Stomach (tissue), 4 donors: ENCODE measurements at regions not wholly inside any gene's neighbourhood (a gene's known extent, or its start where the extent isn't known, plus 50 kb on each side); places are given as distances from the start of the nearest gene placed in this dataset.

Experiments
- CTCF ChIP-seq, 7 experiments: fragments of 450-650 bp in 4 of 7; fragments of 200-600 bp in 3 of 7; sonication (generic) in 3 of 7; IDR thresholded peaks; one replicate each; pipeline ENCODE4 v1.5.1; 2016 to 2019; ENCODE audit warnings: antibody characterized with exemption in 7 of 7, control low read depth in 2 of 7, mild to moderate bottlenecking in 1 of 7
- EP300 ChIP-seq: sonication (generic); formaldehyde crosslinking; IDR thresholded peaks from one replicate; pipeline ENCODE4 v1.6.1; 2017; ENCODE audit warnings: antibody characterized with exemption
- POLR2A ChIP-seq, 4 donors: fragments of 450-650 bp; IDR thresholded peaks; one replicate each; pipeline ENCODE4 v1.6.1; 2016; ENCODE audit warnings: antibody characterized with exemption in 4 of 4, control low read depth in 2 of 4, mild to moderate bottlenecking in 1 of 4, moderate library complexity in 1 of 4
- POLR2AphosphoS5 ChIP-seq, 3 donors: sonication (generic); formaldehyde crosslinking; IDR thresholded peaks; one replicate each; pipeline ENCODE4 v1.6.1; 2016; ENCODE audit warnings: antibody characterized with exemption in 3 of 3

- TF ChIP-seq POLR2A (IDR thresholded peaks at IDR 0.05) = no peak
- no peak for TF ChIP-seq CTCF (IDR thresholded peaks at IDR 0.05)
- no peak for TF ChIP-seq EP300
- TF ChIP-seq POLR2AphosphoS5 (IDR thresholded peaks at IDR 0.05) = no peak
Observed at GRCh38 chr9:109912726-109913460, 132.9 kb downstream of the PALM2AKAP2 start.
